ENCODE measurements at regions not wholly inside any gene's neighbourhood (a gene's known extent, or its start where the extent isn't known, plus 50 kb on each side); places are given as distances from the start of the nearest gene placed in this dataset.

DNA sequence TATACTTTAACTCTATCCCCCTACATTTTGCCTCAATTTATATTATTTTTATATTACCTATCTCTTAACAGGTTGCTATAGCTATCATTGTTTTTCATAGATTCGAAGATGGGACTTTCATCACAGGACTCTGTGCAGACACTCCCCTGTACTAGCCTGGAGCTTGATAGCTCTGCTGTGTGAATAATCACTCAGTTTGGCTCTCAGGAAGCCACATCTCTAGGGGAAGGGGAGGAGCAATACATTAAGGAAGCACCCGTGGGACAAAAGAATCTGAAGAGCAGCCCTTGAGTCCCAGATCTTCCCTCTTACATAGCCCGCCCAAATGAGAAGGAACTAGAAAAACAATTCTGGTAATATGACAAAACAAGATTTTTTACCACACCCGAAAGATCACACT, 114.3 kb upstream of the FXR1 start:
- no peak for TF ChIP-seq MAFK (IDR thresholded peaks at IDR 0.05; ENCODE audit: low read depth, low read length)
- no peak for TF ChIP-seq CEBPB (IDR thresholded peaks at IDR 0.05; ENCODE audit: low read depth, low read length)
- TF ChIP-seq, protein P1, sequence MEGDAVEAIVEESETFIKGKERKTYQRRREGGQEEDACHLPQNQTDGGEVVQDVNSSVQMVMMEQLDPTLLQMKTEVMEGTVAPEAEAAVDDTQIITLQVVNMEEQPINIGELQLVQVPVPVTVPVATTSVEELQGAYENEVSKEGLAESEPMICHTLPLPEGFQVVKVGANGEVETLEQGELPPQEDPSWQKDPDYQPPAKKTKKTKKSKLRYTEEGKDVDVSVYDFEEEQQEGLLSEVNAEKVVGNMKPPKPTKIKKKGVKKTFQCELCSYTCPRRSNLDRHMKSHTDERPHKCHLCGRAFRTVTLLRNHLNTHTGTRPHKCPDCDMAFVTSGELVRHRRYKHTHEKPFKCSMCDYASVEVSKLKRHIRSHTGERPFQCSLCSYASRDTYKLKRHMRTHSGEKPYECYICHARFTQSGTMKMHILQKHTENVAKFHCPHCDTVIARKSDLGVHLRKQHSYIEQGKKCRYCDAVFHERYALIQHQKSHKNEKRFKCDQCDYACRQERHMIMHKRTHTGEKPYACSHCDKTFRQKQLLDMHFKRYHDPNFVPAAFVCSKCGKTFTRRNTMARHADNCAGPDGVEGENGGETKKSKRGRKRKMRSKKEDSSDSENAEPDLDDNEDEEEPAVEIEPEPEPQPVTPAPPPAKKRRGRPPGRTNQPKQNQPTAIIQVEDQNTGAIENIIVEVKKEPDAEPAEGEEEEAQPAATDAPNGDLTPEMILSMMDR (conservative IDR thresholded peaks at IDR 0.05; ENCODE audit: low read depth, low read length), result no peak
- TF ChIP-seq FOS (IDR thresholded peaks at IDR 0.05; ENCODE audit: low read depth, low read length), result no peak
- TF ChIP-seq MXI1 (IDR thresholded peaks at IDR 0.05; ENCODE audit: borderline replicate concordance, low read depth, low read length), result no peak
- TF ChIP-seq RCOR1 (IDR thresholded peaks at IDR 0.05; ENCODE audit: insufficient replicate concordance, low read length), result no peak
- no peak for TF ChIP-seq POLR2A (IDR thresholded peaks at IDR 0.05; ENCODE audit: low read depth, low read length)
- no peak for TF ChIP-seq MAZ (IDR thresholded peaks at IDR 0.05; ENCODE audit: borderline replicate concordance, low read depth, low read length)
- TF ChIP-seq RAD21 (IDR thresholded peaks at IDR 0.05; ENCODE audit: low read length), result no peak
- TF ChIP-seq CHD1 (IDR thresholded peaks at IDR 0.05; ENCODE audit: low read depth, low read length), result no peak
- no peak for TF ChIP-seq RFX5 (IDR thresholded peaks at IDR 0.05; ENCODE audit: low read depth, low read length)
- TF ChIP-seq, protein P2, sequence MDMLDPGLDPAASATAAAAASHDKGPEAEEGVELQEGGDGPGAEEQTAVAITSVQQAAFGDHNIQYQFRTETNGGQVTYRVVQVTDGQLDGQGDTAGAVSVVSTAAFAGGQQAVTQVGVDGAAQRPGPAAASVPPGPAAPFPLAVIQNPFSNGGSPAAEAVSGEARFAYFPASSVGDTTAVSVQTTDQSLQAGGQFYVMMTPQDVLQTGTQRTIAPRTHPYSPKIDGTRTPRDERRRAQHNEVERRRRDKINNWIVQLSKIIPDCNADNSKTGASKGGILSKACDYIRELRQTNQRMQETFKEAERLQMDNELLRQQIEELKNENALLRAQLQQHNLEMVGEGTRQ (IDR thresholded peaks at IDR 0.05; ENCODE audit: low read depth, low read length), result no peak
- TF ChIP-seq, protein P3, sequence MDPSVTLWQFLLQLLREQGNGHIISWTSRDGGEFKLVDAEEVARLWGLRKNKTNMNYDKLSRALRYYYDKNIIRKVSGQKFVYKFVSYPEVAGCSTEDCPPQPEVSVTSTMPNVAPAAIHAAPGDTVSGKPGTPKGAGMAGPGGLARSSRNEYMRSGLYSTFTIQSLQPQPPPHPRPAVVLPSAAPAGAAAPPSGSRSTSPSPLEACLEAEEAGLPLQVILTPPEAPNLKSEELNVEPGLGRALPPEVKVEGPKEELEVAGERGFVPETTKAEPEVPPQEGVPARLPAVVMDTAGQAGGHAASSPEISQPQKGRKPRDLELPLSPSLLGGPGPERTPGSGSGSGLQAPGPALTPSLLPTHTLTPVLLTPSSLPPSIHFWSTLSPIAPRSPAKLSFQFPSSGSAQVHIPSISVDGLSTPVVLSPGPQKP (IDR thresholded peaks at IDR 0.05; ENCODE audit: borderline replicate concordance, low read depth, low read length), result no peak
- TF ChIP-seq BHLHE40 (IDR thresholded peaks at IDR 0.05; ENCODE audit: low read depth, low read length), result no peak
